Activated CD4-positive, alpha-beta T cell treated with anti-CD3 and anti-CD28 coated beads for 4 hours (primary cell): ENCODE measurements at regions not wholly inside any gene's neighbourhood (a gene's known extent, or its start where the extent isn't known, plus 50 kb on each side); places are given as distances from the start of the nearest gene placed in this dataset.
"Not testable (repeated sequence)": the region's sequence is repeated elsewhere in the genome, so short reads cannot be mapped to it uniquely, and the experiment has no call there.

Experiments used
- DNase-seq, 2 donors: peaks; one replicate each; pipeline ENCODE4 v3.0.0-alpha.2; 2020

DNA sequence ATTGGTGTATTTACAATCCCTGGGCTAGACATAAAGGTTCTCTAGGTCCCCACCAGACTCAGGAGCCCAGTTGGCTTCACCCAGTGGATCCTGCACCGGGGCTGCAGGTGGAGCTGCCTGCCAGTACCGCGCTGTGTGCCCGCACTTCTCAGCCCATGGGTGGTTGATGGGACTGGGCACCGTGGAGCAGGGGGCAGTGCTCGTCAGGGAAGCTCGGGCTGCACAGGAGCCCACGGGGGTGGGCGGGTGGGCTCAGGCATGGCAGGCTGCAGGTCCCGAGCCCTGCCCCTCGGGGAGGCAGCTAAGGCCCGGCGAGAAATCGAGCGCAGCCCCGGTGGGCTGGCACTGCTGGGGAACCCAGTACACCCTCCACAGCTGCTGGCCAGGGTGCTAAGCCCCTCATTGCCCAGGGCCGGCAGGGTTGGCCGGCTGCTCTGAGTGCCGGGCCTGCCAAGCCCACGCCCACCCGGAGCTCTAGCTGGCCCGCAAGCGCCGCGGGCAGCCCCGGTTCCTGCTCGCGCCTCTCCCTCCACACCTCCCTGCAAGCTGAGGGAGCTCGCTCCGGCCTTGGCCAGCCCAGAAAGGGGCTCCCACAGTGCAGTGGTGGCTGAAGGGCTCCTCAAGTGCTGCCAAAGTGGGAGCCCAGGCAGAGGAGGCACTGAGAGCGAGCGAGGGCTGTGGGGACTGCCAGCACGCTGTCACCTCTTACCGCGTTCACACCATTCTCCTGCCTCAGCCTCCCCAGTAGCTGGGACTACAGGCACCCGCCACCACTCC is 353.5 kb upstream of the HS6ST1 start:
- not testable (repeated sequence) for DNase-seq

- not testable (repeated sequence) for DNase-seq
Observed at GRCh38 chr2:128679680-128680079, 361.0 kb upstream of the HS6ST1 start.

DNA sequence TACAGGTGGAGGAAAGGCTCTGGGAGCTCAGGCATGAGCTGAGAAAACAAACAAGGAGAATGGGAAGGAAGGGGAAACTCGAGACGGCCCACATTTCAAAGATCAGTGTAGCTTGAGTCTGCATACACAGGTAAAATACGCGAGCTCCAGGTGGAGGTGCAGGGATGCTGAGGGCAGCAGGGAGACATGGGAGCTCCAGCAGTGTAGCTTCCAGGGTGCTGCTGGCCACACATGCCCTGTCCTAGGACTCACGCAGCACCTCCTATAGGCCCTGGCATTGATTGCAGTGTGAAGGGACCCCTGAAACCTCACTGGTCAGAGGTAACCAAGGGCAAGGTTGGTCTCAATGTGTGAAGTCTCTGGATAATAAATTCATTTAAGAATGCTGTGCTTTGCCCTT is 362.8 kb upstream of the HS6ST1 start:
- no peak for DNase-seq

DNA sequence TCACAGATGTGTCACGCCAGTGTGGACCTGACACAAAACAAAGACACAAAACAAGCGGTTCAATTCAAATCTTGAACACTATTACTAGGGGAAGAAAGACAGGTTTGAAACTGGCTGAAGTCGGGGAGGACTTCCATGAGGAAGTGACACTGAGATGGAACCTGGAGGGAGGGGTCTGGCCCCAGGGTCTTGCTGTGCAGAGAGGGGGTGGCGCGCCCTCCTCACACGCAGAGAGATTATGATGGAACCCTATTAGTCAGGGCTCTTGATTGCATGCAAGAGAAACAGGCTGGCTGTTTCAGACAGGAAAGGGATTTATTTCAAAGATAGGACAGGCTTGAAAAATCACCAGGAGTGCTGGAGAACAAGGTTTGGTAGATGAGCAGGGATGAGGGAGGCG is 363.6 kb upstream of the HS6ST1 start:
- DNase-seq, result no peak

GRCh38 chr2:128682729-128683284 is 364.1 kb upstream of the HS6ST1 start:
- no peak for DNase-seq

GRCh38 chr2:128684523-128684922 is 365.9 kb upstream of the HS6ST1 start:
- no peak for DNase-seq

GRCh38 chr2:128685841-128686496 is 367.3 kb upstream of the HS6ST1 start:
- no peak for DNase-seq

GRCh38 chr2:128686497-128686859 is 367.8 kb upstream of the HS6ST1 start:
- DNase-seq, result no peak

DNA sequence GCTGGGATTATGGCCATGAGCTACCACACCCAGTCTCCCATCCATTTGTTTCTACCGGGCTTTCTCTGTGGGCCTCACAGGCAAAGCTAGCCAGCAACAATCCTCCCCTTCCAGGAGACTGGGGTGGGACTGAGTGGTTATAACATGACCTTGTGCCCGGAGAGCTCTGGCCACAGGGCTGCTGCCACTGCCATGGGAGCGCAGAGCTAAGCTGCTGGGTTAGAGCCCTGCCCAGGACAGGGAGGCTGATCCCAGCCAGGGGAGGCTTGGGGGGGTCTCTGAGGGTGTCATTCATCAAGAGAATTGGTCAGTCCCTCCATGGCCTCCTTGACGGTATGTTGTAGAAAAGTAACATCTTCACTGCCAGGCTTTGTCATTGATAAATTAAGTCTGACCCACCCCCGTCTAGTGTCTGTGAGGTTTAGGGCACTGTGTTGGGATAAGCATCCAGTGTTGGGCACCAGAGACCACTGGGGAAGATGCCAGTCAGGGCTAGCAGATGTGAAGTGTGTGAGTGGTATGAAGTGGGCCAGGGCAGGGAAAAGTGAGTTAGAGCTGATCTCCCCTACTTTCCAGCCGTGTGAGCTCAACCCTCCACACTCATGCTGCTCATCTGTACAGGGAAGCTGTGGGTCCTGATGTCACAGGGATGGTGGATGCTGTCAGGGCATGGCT is 368.4 kb upstream of the HS6ST1 start:
- DNase-seq, result no peak

DNA sequence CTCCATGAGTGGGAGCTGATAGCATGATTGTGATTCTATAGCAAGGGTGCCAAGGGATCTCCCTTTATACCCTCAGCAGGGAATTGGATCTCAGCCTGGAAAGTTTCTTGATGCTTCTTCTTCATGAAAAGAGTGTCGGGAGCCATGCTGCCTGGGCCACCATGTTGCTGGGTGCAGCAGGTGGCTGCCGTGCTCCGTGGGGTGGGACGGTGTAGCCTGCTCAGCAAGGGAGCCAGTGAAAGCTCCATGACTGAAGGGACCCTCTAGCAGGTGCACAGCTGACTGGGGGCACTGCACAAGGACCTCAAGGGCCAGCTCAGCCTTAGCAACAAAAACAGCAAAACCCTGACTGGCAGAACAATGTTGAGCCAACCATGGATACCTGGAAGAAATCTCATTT is 368.9 kb upstream of the HS6ST1 start:
- DNase-seq, result no peak

- no peak for DNase-seq
Observed at GRCh38 chr2:128689971-128690370, 371.3 kb upstream of the HS6ST1 start.

GRCh38 chr2:128690431-128690830 is 371.8 kb upstream of the HS6ST1 start:
- DNase-seq, result no peak

DNA sequence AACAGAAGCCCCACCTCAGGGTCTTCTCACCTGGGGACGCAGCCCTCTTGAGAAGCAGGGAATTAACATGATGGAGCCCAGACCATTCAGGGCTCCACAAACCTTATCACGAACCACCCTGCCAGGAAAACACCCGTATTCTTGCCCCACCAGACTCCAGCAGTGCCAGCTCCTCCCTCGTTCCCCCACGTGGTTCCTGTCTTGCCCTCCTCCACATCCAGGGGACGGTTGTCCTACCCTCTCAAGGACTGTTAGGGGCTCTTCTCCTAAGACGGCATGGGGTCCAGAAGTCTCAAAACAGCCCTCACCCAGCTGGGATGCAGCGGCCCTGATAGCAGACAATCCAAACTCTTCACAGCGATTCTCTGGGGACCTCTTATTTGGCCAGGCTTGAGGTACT is 372.2 kb upstream of the HS6ST1 start:
- no peak for DNase-seq

DNA sequence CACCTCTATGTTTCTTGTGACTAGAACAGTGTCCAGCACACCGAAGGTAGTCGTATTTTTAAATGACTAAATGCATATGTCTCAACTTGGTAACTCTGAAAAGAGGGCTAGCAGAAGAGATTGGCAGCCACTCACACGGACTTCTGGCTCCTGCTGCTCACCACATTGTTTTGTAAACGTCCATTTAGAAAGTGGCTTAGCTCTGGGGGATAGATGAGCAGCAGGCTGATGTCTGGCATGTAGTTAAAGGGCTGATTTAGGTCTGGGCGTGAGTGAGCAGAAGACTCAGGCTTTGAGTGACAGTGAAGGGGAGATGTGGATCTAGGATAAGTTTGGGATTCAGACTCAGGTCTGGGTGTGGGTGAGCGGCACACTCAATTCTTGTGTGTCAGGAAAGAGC is 372.9 kb upstream of the HS6ST1 start:
- DNase-seq, result no peak

- no peak for DNase-seq
Observed at GRCh38 chr2:128692895-128693742, 374.5 kb upstream of the HS6ST1 start.

DNA sequence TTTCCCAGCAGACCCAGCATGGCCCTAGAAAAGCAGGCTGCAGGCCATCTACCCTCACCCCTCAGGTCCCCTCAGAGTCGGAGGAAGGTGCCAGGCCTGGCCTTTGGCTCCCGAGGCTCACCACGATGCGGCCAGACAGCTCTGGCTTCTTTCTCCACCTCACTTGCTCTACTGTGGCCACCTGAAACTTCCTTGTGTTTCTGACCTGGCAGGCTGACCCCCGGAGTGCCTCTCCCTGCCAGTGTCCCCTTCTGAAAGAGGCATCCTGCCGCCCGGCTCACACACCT is 375.0 kb upstream of the HS6ST1 start:
- no peak for DNase-seq

GRCh38 chr2:128695646-128696220 is 377.1 kb upstream of the HS6ST1 start:
- no peak for DNase-seq

GRCh38 chr2:128696421-128696820 is 377.8 kb upstream of the HS6ST1 start:
- DNase-seq, result no peak

DNA sequence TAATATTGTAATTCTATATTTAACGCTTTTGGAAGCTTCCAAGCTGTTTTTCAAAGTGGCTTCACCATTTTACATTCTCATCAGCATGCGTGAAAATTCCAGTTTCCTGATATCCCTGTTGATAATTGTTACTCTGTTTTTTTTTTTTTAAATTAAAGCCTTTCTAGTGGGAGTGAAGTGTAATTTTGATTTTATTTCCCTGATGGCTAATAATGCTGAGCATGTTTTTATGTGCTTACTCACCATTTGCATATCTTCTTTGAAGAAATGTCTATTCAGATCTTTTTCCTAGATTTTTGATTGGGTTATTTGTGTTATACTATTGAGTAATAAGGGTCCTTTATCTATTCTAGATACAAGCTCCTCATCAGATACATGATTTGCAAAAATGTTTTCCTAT is 382.8 kb upstream of the HS6ST1 start:
- no peak for DNase-seq

- DNase-seq, result no peak
Observed at GRCh38 chr2:128702616-128703015, 383.9 kb upstream of the HS6ST1 start.

GRCh38 chr2:128708106-128708816 is 389.6 kb upstream of the HS6ST1 start:
- no peak for DNase-seq

- DNase-seq, result no peak
Observed at GRCh38 chr2:128710242-128710641, 391.6 kb upstream of the HS6ST1 start.
